Vagina (tissue), 2 donors: ENCODE measurements at regions not wholly inside any gene's neighbourhood (a gene's known extent, or its start where the extent isn't known, plus 50 kb on each side); places are given as distances from the start of the nearest gene placed in this dataset.

Experiments used
- DNase-seq, 2 donors: peaks; one replicate each; pipeline ENCODE4 v3.0.0-alpha.2; 2017; ENCODE audit errors: extremely low spot score in 2 of 2
- H3K27ac ChIP-seq: fragments of 200-600 bp; sonication (generic); one replicate; pipeline ENCODE4 v1.5.1; 2019
- H3K27me3 ChIP-seq: fragments of 200-600 bp; sonication (generic); one replicate; pipeline ENCODE4 v1.5.1; 2019
- H3K36me3 ChIP-seq, 2 donors: fragments of 200-600 bp; sonication (generic); one replicate each; pipeline ENCODE4 v1.5.1; 2017 to 2019
- H3K4me1 ChIP-seq: fragments of 200-600 bp; sonication (generic); one replicate; pipeline ENCODE4 v1.5.1; 2019
- H3K4me3 ChIP-seq, 2 donors: fragments of 200-600 bp; sonication (generic); 1 replicate in 1 of 2; 2 replicates in 1 of 2; pipeline ENCODE4 v1.5.1; 2016 to 2019
- H3K9me3 ChIP-seq: fragments of 200-600 bp; sonication (generic); one replicate; pipeline ENCODE4 v1.5.1; 2019
- CTCF ChIP-seq, 3 experiments: fragments of 450-650 bp in 2 of 3; fragments of 200-600 bp in 1 of 3; sonication (generic) in 1 of 3; IDR thresholded peaks; one replicate each; pipeline ENCODE4 v1.5.1; 2017 to 2019; ENCODE audit warnings: antibody characterized with exemption in 3 of 3, mild to moderate bottlenecking in 2 of 3, moderate library complexity in 2 of 3
- POLR2A ChIP-seq, 2 donors: fragments of 450-650 bp; IDR thresholded peaks; one replicate each; pipeline ENCODE4 v1.6.1; 2017; ENCODE audit warnings: antibody characterized with exemption in 2 of 2, mild to moderate bottlenecking in 2 of 2, moderate library complexity in 2 of 2
- POLR2AphosphoS5 ChIP-seq, 2 donors: sonication (generic); formaldehyde crosslinking; IDR thresholded peaks; one replicate each; pipeline ENCODE4 v1.9.0; 2017; ENCODE audit warnings: antibody characterized with exemption in 2 of 2, mild to moderate bottlenecking in 2 of 2, low read depth in 1 of 2; ENCODE audit not compliant: insufficient read depth in 1 of 2
- intact Hi-C: fragments of 100-400 bp; cut with DNase I; formaldehyde crosslinking; loops from one replicate; pipeline ENCODE4 v1.15.1; 2023

GRCh38 chr14:97426776-97427175 lies 629.6 kb downstream of the VRK1 start:
- DNase-seq = no peak
- intact Hi-C loops = no loop called here
- Histone ChIP-seq H3K27me3 (no peaks in the 10 kb centered on the region), H3K27ac (no peak overlapping the region), H3K4me1 (no peaks in the 10 kb centered on the region), H3K36me3 (no peaks in the 10 kb centered on the region), H3K9me3 (no peaks in the 10 kb centered on the region), H3K4me3 (no peak overlapping the region)
- TF ChIP-seq POLR2AphosphoS5 (IDR thresholded peaks at IDR 0.05; ENCODE audit: insufficient read depth in 1 of 2, low read depth in 1 of 2) (no peak), POLR2A (IDR thresholded peaks at IDR 0.05) (no peak), CTCF (IDR thresholded peaks at IDR 0.05) (no peak)

- H3K4me3 ChIP-seq = no peak overlapping the region
- H3K27ac ChIP-seq = no peak overlapping the region
- H3K27me3 ChIP-seq = no peaks in the 10 kb centered on the region
- intact Hi-C loops = no loop called here
- H3K36me3 ChIP-seq = no peaks in the 10 kb centered on the region
- no peak for TF ChIP-seq POLR2A (IDR thresholded peaks at IDR 0.05)
- no peak for TF ChIP-seq CTCF (IDR thresholded peaks at IDR 0.05)
- DNase-seq = no peak
- no peaks in the 10 kb centered on the region for H3K4me1 ChIP-seq
- H3K9me3 ChIP-seq = no peaks in the 10 kb centered on the region
These were observed 631.7 kb downstream of the VRK1 start for GRCh38 chr14:97428808-97429440.

GRCh38 chr14:97432586-97432985 lies 635.4 kb downstream of the VRK1 start:
- intact Hi-C loops = no loop called here

GRCh38 chr14:97441740-97442362 lies 644.7 kb downstream of the VRK1 start:
- TF ChIP-seq POLR2A (IDR thresholded peaks at IDR 0.05) (no peak), CTCF (IDR thresholded peaks at IDR 0.05) (no peak), POLR2AphosphoS5 (IDR thresholded peaks at IDR 0.05; ENCODE audit: insufficient read depth in 1 of 2, low read depth in 1 of 2) (no peak)
- Histone ChIP-seq H3K4me3 (no peak overlapping the region), H3K9me3 (no peaks in the 10 kb centered on the region), H3K36me3 (no peaks in the 10 kb centered on the region), H3K27ac (no peak overlapping the region), H3K27me3 (no peaks in the 10 kb centered on the region), H3K4me1 (no peaks in the 10 kb centered on the region)
- DNase-seq = no peak
- intact Hi-C loops = no loop called here

More at GRCh38 chr14:97432586-97432985, 635.4 kb downstream of the VRK1 start:
- H3K9me3 ChIP-seq = no peaks in the 10 kb centered on the region
- H3K36me3 ChIP-seq = no peaks in the 10 kb centered on the region
- no peaks in the 10 kb centered on the region for H3K27me3 ChIP-seq
- no peak for DNase-seq
- no peak overlapping the region for H3K27ac ChIP-seq
- TF ChIP-seq POLR2AphosphoS5 (IDR thresholded peaks at IDR 0.05; ENCODE audit: insufficient read depth in 1 of 2, low read depth in 1 of 2) (no peak), POLR2A (IDR thresholded peaks at IDR 0.05) (no peak), CTCF (IDR thresholded peaks at IDR 0.05) (no peak)
- no peaks in the 10 kb centered on the region for H3K4me1 ChIP-seq
- H3K4me3 ChIP-seq = no peak overlapping the region

- H3K4me1 ChIP-seq = no peaks in the 10 kb centered on the region
- DNase-seq = no peak
- no peaks in the 10 kb centered on the region for H3K9me3 ChIP-seq
- no peak overlapping the region for H3K27ac ChIP-seq
- H3K4me3 ChIP-seq = no peak overlapping the region
- TF ChIP-seq CTCF (IDR thresholded peaks at IDR 0.05) (no peak), POLR2A (IDR thresholded peaks at IDR 0.05) (no peak), POLR2AphosphoS5 (IDR thresholded peaks at IDR 0.05; ENCODE audit: insufficient read depth in 1 of 2, low read depth in 1 of 2) (no peak)
- intact Hi-C loops = no loop called here
- H3K36me3 ChIP-seq = no peaks in the 10 kb centered on the region
- H3K27me3 ChIP-seq = no peaks in the 10 kb centered on the region
These were observed 645.2 kb downstream of the VRK1 start for GRCh38 chr14:97442363-97442762.
